Smooth muscle cell (in vitro differentiated cells): ENCODE measurements at regions not wholly inside any gene's neighbourhood (a gene's known extent, or its start where the extent isn't known, plus 50 kb on each side); places are given as distances from the start of the nearest gene placed in this dataset.
A peak's percentile ranks its signal among the peaks of the same experiment; 100 is the strongest.

Experiments
- DNase-seq: peaks from one replicate; lab custom pipeline; 2025; ENCODE audit not compliant: unreplicated experiment; lab: John Stamatoyannopoulos, UW
- H2AFZ ChIP-seq: fragments of 200-600 bp; sonication (generic); 2 replicates; pipeline ENCODE4 v1.6.0; 2016; ENCODE audit warnings: antibody characterized with exemption, low read depth, mild to moderate bottlenecking
- H3F3A ChIP-seq: fragments of 200-600 bp; sonication (generic); 2 replicates; pipeline ENCODE4 v1.6.0; 2017; ENCODE audit warnings: antibody characterized with exemption, low read depth
- H3K27ac ChIP-seq: fragments of 200-600 bp; sonication (generic); 2 replicates; pipeline ENCODE4 v1.5.1; 2016; ENCODE audit warnings: low read depth, mild to moderate bottlenecking
- H3K27me3 ChIP-seq: fragments of 200-600 bp; sonication (generic); 2 replicates; pipeline ENCODE4 v1.6.1; 2016; ENCODE audit warnings: low read depth, mild to moderate bottlenecking
- H3K36me3 ChIP-seq: fragments of 200-600 bp; sonication (generic); 2 replicates; pipeline ENCODE4 v1.5.1; 2016; ENCODE audit warnings: low read depth
- H3K4me1 ChIP-seq: fragments of 200-600 bp; sonication (generic); 2 replicates; pipeline ENCODE4 v1.5.1; 2016; ENCODE audit warnings: low read depth
- H3K4me2 ChIP-seq: fragments of 200-600 bp; sonication (generic); 2 replicates; pipeline ENCODE4 v1.6.0; 2016; ENCODE audit warnings: mild to moderate bottlenecking
- H3K4me3 ChIP-seq: fragments of 200-600 bp; sonication (generic); 2 replicates; pipeline ENCODE4 v1.5.1; 2016; ENCODE audit warnings: mild to moderate bottlenecking
- H3K79me2 ChIP-seq: fragments of 200-600 bp; sonication (generic); 2 replicates; pipeline ENCODE4 v1.6.0; 2016; ENCODE audit warnings: low read depth, mild to moderate bottlenecking
- H3K9ac ChIP-seq: fragments of 200-600 bp; sonication (generic); 2 replicates; pipeline ENCODE4 v1.6.0; 2016; ENCODE audit warnings: low read depth
- H3K9me3 ChIP-seq: fragments of 200-600 bp; sonication (generic); replicated peaks from 2 replicates; pipeline ENCODE4 v1.5.1; 2016; ENCODE audit warnings: low read depth
- H4K20me1 ChIP-seq: fragments of 200-600 bp; sonication (generic); 2 replicates; pipeline ENCODE4 v1.6.0; 2016; ENCODE audit warnings: low read depth
- WGBS: methylation state at CpG from one replicate; pipeline ENCODE4 v1.1.7; 2016; ENCODE audit warnings: low lambda C conversion rate; 5-methylcytosine and 5-hydroxymethylcytosine counted together
- TF ChIP-seq, protein P1 (sequence below): fragments of 200-600 bp; sonication (generic); IDR thresholded peaks from 2 replicates; pipeline ENCODE4 v1.5.1; 2017; ENCODE audit warnings: borderline replicate concordance, mild to moderate bottlenecking, antibody characterized with exemption; ENCODE audit not compliant: insufficient read depth, poor library complexity, severe bottlenecking

DNA sequence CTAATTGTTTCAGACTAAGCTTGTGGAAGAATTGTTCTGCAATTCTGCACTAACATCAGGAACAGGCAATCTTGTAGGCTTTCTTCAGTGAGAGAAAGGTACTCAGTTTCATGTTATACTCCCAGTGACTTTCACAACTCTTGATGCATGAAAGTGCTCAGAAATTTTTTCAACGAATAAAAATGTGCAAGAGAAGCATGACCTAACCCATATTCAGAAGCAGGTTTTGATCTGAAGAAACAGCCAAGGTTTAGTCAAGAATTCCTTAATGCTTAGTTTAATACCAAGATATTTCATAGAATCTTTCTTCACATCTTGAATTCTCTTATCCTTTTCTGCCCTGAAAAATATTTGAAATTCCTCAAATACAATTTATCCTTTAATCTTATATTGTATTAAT is 197.2 kb upstream of the CSNK1A1L start:
- DNase-seq = no peak
- TF ChIP-seq, protein P1, sequence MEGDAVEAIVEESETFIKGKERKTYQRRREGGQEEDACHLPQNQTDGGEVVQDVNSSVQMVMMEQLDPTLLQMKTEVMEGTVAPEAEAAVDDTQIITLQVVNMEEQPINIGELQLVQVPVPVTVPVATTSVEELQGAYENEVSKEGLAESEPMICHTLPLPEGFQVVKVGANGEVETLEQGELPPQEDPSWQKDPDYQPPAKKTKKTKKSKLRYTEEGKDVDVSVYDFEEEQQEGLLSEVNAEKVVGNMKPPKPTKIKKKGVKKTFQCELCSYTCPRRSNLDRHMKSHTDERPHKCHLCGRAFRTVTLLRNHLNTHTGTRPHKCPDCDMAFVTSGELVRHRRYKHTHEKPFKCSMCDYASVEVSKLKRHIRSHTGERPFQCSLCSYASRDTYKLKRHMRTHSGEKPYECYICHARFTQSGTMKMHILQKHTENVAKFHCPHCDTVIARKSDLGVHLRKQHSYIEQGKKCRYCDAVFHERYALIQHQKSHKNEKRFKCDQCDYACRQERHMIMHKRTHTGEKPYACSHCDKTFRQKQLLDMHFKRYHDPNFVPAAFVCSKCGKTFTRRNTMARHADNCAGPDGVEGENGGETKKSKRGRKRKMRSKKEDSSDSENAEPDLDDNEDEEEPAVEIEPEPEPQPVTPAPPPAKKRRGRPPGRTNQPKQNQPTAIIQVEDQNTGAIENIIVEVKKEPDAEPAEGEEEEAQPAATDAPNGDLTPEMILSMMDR = no peak
- Histone ChIP-seq H3K4me2 (no peak overlapping the region), H3K9ac (no peak overlapping the region), H3K4me3 (no peak overlapping the region), H3F3A (no peaks in the 10 kb centered on the region), H4K20me1 (no peaks in the 10 kb centered on the region), H3K4me1 (peaks cover 2% of the 10 kb centered on the region), H3K27me3 (no peaks in the 10 kb centered on the region), H3K9me3 (no peaks in the 10 kb centered on the region), H2AFZ (no peak overlapping the region), H3K27ac (no peak overlapping the region), H3K36me3 (no peaks in the 10 kb centered on the region), H3K79me2 (no peaks in the 10 kb centered on the region)
- WGBS = 92% methylated on average over 1 of the region's 1 CpG

DNA sequence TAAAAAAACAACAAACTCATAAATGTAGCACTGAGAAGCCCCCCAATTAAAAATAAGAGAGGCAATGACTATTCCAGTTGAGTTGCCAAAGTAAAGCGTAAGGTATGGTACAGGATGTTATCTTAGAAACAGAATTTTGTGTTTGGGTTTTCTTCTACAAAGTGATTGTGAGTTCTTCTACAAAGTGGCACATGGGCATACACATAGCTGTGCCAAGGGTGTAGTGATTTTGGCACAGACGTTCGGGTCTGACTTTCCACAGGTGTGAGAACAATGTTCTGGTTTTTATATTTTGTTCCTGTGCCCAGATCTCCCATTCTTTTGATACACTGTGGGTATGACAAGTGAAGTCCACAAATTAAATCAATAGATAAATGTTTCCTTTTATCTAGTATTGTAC is 190.1 kb upstream of the CSNK1A1L start:
- H3K36me3 ChIP-seq = no peaks in the 10 kb centered on the region
- H3K4me1 ChIP-seq = no peaks in the 10 kb centered on the region
- H3K9ac ChIP-seq = no peak overlapping the region
- H2AFZ ChIP-seq = no peak overlapping the region
- no peak overlapping the region for H3K4me3 ChIP-seq
- H3K9me3 ChIP-seq = no peaks in the 10 kb centered on the region
- no peaks in the 10 kb centered on the region for H3F3A ChIP-seq
- TF ChIP-seq, protein P1 = no peak
- H3K79me2 ChIP-seq = no peaks in the 10 kb centered on the region
- no peak overlapping the region for H3K27ac ChIP-seq
- no peak overlapping the region for H3K4me2 ChIP-seq
- 91% methylated on average over 3 of the region's 3 CpGs for WGBS
- no peaks in the 10 kb centered on the region for H4K20me1 ChIP-seq
- H3K27me3 ChIP-seq = no peaks in the 10 kb centered on the region
- no peak for DNase-seq

DNA sequence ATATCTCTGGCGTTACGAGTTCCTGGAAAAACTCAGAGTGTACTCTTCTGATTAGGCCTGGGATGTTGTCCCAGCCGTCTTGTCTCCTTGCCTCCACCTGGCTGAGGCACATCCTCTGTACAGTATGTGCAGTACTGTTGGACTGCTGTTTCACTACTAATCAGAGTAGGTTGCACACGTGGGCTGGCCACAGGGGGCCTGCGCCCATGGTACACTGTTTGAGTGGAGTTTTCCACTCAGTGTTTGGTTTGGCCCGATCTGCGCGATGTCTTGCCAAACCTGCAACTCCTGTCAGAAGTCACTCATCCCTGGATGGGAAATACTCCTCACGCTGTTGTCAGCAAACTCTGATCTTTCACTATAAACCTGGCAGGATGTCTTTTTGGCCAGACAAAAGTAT is 189.6 kb upstream of the CSNK1A1L start:
- Histone ChIP-seq H3K9ac (no peak overlapping the region), H3K79me2 (no peaks in the 10 kb centered on the region), H3K27me3 (no peaks in the 10 kb centered on the region), H3K36me3 (no peaks in the 10 kb centered on the region), H3K4me2 (no peak overlapping the region), H3K4me1 (no peaks in the 10 kb centered on the region), H2AFZ (peak overlapping the region; percentile 18), H3K9me3 (no peaks in the 10 kb centered on the region), H3K4me3 (no peak overlapping the region), H3F3A (no peaks in the 10 kb centered on the region), H3K27ac (no peak overlapping the region), H4K20me1 (no peaks in the 10 kb centered on the region)
- WGBS = 86% methylated on average over 9 of the region's 9 CpGs
- DNase-seq = no peak
- TF ChIP-seq, protein P1 = no peak

DNA sequence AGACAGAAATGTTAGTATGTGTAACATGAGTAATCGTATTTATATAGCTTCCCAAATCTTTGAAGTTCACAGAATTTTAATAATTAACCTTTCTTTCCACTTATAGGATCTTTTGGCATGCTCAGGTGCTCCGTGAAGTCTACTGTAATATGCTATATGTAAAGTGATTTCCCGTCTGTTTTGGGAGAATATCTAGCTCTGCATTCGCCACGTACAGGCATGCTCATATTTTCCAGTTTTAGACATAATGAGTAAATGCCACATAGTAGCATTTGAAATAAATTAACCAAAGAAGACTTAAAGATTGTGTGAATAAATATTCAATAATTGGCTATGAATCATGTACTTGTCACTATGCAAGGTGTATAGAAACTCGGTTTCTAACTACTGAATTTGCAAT is 189.0 kb upstream of the CSNK1A1L start:
- H3F3A ChIP-seq = no peaks in the 10 kb centered on the region
- H3K4me3 ChIP-seq = no peak overlapping the region
- H3K4me2 ChIP-seq = no peak overlapping the region
- H3K27ac ChIP-seq = no peak overlapping the region
- no peak for DNase-seq
- H4K20me1 ChIP-seq = no peaks in the 10 kb centered on the region
- 94% methylated on average over 6 of the region's 6 CpGs for WGBS
- no peaks in the 10 kb centered on the region for H3K9me3 ChIP-seq
- H3K79me2 ChIP-seq = no peaks in the 10 kb centered on the region
- H3K27me3 ChIP-seq = no peaks in the 10 kb centered on the region
- no peak overlapping the region for H2AFZ ChIP-seq
- H3K36me3 ChIP-seq = no peaks in the 10 kb centered on the region
- no peaks in the 10 kb centered on the region for H3K4me1 ChIP-seq
- TF ChIP-seq, protein P1 = no peak
- no peak overlapping the region for H3K9ac ChIP-seq
